ENCODE measurements at regions not wholly inside any gene's neighbourhood (a gene's known extent, or its start where the extent isn't known, plus 50 kb on each side); places are given as distances from the start of the nearest gene placed in this dataset.

DNA sequence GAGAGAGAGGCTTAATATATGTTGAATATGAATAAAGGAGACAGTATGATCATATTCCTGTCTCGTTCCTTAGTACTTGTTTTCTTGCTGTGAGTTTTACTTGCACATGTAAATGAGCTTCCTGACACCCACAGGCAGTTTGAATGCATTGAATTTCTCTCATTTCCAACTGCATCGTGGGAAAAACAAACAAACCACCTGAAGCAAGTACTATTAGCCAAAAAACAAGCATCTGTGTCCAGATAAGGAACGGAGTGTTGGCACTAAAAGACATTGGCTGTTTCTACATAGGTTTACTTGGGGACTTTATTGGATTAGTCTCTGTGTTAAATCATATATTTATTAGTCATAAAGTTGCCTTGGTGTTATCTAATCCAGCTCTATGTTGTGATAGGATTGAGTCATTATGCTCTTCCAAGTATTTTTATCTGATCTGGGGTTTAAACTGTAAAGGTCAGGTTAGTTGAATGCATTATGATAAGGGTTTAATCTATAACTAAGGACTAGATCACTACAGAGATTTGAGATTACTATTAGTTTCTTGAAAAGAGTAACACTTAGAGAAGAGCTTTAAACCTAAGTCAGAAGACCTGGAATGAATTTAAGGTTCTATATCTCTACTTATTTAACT is 339.0 kb upstream of the SPANXN4 start:
- H3K27me3 Mint-ChIP-seq (ENCODE audit: insufficient read depth), result no peaks in the 10 kb centered on the region; the same call in 1 of the 2 replicates
- H3K9me3 Mint-ChIP-seq, result no peaks in the 10 kb centered on the region; the same call in 1 of the 2 replicates
- no peaks in the 10 kb centered on the region for H3K36me3 Mint-ChIP-seq (ENCODE audit: low read depth)
- H3K4me1 Mint-ChIP-seq (ENCODE audit: low read depth), result no peaks in the 10 kb centered on the region
- DNase-seq, result no peak
- H3K4me3 Mint-ChIP-seq, result no peak overlapping the region
- TF ChIP-seq, protein P1, sequence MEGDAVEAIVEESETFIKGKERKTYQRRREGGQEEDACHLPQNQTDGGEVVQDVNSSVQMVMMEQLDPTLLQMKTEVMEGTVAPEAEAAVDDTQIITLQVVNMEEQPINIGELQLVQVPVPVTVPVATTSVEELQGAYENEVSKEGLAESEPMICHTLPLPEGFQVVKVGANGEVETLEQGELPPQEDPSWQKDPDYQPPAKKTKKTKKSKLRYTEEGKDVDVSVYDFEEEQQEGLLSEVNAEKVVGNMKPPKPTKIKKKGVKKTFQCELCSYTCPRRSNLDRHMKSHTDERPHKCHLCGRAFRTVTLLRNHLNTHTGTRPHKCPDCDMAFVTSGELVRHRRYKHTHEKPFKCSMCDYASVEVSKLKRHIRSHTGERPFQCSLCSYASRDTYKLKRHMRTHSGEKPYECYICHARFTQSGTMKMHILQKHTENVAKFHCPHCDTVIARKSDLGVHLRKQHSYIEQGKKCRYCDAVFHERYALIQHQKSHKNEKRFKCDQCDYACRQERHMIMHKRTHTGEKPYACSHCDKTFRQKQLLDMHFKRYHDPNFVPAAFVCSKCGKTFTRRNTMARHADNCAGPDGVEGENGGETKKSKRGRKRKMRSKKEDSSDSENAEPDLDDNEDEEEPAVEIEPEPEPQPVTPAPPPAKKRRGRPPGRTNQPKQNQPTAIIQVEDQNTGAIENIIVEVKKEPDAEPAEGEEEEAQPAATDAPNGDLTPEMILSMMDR (IDR thresholded peaks at IDR 0.05), result no peak
- no peak overlapping the region for H3K27ac Mint-ChIP-seq

DNA sequence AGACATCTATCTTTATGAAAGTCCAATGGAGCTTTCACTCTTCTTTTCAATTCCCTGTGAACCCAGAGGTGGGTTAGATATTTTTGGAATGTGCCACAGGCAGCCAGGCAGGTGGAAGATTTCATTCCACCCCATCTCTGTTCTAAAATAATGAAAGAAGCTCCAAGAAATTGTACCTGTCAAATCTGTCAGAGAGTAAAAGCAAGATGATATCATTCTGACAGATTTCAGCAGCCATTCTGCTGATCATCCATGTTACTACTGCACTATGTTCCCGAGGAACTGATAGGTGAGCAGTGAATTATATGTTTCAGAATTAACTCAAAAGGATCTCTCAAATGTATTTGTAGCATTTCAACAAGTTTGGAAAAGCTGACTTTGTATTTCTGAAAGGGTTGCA is 339.5 kb upstream of the SPANXN4 start:
- Mint-ChIP-seq H3K9me3 (no peaks in the 10 kb centered on the region; the same call in 1 of the 2 replicates), H3K27ac (no peak overlapping the region), H3K4me3 (no peak overlapping the region), H3K27me3 (ENCODE audit: insufficient read depth) (no peaks in the 10 kb centered on the region; the same call in 1 of the 2 replicates), H3K36me3 (ENCODE audit: low read depth) (no peaks in the 10 kb centered on the region), H3K4me1 (ENCODE audit: low read depth) (no peaks in the 10 kb centered on the region)
- TF ChIP-seq, protein P1 (IDR thresholded peaks at IDR 0.05), result no peak
- DNase-seq, result no peak

DNA sequence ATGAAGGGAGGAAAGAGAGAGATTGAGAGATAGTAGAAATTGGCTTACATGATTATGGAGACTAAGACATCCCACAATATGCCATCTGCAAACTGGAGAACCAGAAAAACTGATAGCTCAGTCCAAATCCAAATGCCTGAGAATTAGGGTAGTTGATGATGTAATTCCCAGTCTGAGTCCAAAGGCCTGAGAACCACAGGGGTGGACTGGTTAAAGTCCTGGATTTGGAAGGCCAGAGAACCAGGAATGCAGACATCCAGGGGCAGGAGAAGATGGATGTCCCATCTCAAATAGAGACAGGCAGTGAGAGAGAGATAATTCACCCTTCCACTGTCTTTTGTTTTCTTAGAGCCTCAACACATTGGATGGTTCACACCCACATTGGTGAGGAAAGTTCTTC is 345.7 kb upstream of the SPANXN4 start:
- no peaks in the 10 kb centered on the region; the same call in 1 of the 2 replicates for H3K9me3 Mint-ChIP-seq
- no peaks in the 10 kb centered on the region; the same call in 1 of the 2 replicates for H3K27me3 Mint-ChIP-seq (ENCODE audit: insufficient read depth)
- no peak for DNase-seq
- no peaks in the 10 kb centered on the region for H3K36me3 Mint-ChIP-seq (ENCODE audit: low read depth)
- no peaks in the 10 kb centered on the region for H3K4me1 Mint-ChIP-seq (ENCODE audit: low read depth)
- TF ChIP-seq, protein P1 (IDR thresholded peaks at IDR 0.05), result no peak
- no peak overlapping the region for H3K4me3 Mint-ChIP-seq
- no peak overlapping the region for H3K27ac Mint-ChIP-seq

DNA sequence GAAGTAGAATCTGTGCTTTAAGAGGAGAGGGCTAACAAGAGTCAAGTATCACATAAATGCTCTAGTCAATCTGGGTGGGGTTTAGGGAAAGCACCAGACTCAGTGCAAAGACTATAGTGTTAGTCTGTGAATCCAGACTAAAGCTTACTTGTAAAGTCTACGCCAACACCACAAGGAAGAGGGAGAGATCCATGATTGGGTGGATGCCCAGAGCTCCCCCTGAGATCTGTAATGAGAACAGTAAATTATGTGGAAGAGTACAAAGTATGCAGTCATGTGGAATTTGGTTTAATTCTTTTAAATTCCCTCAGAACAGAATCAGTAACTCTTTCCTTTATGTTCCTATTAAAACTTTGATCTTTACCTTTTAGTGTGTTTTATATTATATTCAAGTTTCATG is 354.7 kb upstream of the SPANXN4 start:
- H3K36me3 Mint-ChIP-seq (ENCODE audit: low read depth), result no peaks in the 10 kb centered on the region
- no peak overlapping the region for H3K4me3 Mint-ChIP-seq
- H3K4me1 Mint-ChIP-seq (ENCODE audit: low read depth), result no peaks in the 10 kb centered on the region
- H3K27ac Mint-ChIP-seq, result no peak overlapping the region
- no peak for DNase-seq
- peaks cover 15% of the 10 kb centered on the region; the same call in 1 of the 2 replicates for H3K9me3 Mint-ChIP-seq
- no peaks in the 10 kb centered on the region for H3K27me3 Mint-ChIP-seq (ENCODE audit: insufficient read depth)
- TF ChIP-seq, protein P1 (IDR thresholded peaks at IDR 0.05), result no peak

DNA sequence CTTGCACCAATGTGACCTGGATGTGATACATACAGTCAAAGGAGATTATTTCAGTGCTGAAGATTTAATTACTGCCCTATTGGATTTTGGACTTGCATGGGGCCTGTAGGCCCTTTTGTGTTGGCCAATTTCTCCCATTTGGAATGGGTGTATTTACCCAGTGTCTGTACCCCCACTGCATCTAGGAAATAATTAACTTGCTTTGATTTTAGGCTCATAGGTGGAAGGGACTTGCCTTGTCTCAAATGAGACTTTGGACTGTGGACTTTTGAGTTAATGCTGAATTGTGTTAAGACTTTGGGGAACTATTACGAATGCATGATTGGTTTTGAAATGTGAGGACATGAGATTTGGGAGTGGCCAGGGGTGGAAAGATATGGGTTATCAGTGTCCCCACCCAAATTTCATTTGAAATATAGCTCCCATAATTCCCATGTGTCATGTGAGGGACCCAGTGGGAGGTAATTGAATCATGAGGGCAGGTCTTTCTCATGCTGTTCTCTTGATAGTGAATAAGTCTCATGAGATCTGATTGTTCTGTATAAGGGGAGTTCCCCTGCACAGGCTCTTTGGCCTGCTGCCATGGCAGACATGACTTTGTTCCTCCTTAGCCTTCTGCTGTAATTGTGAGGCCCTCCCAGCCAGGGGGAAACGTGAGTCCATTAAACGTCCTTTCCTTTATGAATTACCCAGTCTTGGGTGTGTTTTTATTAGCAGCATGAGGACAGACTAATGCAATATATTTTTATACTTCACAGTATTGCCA is 362.2 kb upstream of the SPANXN4 start:
- peaks cover 10% of the 10 kb centered on the region; the same call in 1 of the 2 replicates for H3K9me3 Mint-ChIP-seq
- TF ChIP-seq, protein P1 (IDR thresholded peaks at IDR 0.05), result no peak
- no peak overlapping the region for H3K27ac Mint-ChIP-seq
- no peaks in the 10 kb centered on the region for H3K4me1 Mint-ChIP-seq (ENCODE audit: low read depth)
- no peak overlapping the region for H3K4me3 Mint-ChIP-seq
- H3K27me3 Mint-ChIP-seq (ENCODE audit: insufficient read depth), result no peaks in the 10 kb centered on the region
- DNase-seq, result no peak
- H3K36me3 Mint-ChIP-seq (ENCODE audit: low read depth), result no peaks in the 10 kb centered on the region

Measured in HFFc6 (cell line).